ENCODE measurements at regions not wholly inside any gene's neighbourhood (a gene's known extent, or its start where the extent isn't known, plus 50 kb on each side); places are given as distances from the start of the nearest gene placed in this dataset.

GRCh38 chr3:42014921-42015533 is 53.1 kb upstream of the ULK4 start:
- no peaks in the 10 kb centered on the region for H3K9me3 ChIP-seq (replicated peaks in 1 of 2; ENCODE audit: control insufficient read depth in 2 of 2, insufficient read depth in 1 of 2, low read depth in 1 of 2, low read length in 2 of 2)
- H2BK12ac ChIP-seq (ENCODE audit: low read length), result no peak overlapping the region
- no peak overlapping the region for H3K27ac ChIP-seq (replicated peaks; ENCODE audit: low read length)
- no peak overlapping the region for H4K91ac ChIP-seq (ENCODE audit: low read depth, low read length, poor library complexity)
- no peak overlapping the region for H3K18ac ChIP-seq (ENCODE audit: low read length)
- H3K14ac ChIP-seq (ENCODE audit: low read length), result no peak overlapping the region
- no peak overlapping the region for H2BK120ac ChIP-seq (ENCODE audit: low read depth, low read length)
- no peak overlapping the region for H3K9ac ChIP-seq (ENCODE audit: low read depth, low read length, poor library complexity)
- peaks cover 6 to 17% of the 10 kb centered on the region in 2 donors for H3K4me1 ChIP-seq (ENCODE audit: control insufficient read depth in 2 of 2, insufficient read depth in 1 of 2, low read depth in 1 of 2, low read length in 2 of 2)
- no peak overlapping the region for H2BK5ac ChIP-seq (ENCODE audit: low read length)
- no CpG with 5 or more reads among the region's 11 CpGs for WGBS, 2 donors (ENCODE audit: extremely low coverage in 2 of 2, insufficient read length in 2 of 2, insufficient replicate concordance in 1 of 2)
- H3K36me3 ChIP-seq (replicated peaks in 1 of 2; ENCODE audit: control insufficient read depth in 2 of 2, insufficient read depth in 2 of 2, low read length in 2 of 2), result peaks cover 0 to 12% of the 10 kb centered on the region in 2 donors
- H3K27me3 ChIP-seq (ENCODE audit: control insufficient read depth in 3 of 3, insufficient read depth in 3 of 3, low read depth in 1 of 3, low read length in 3 of 3), result no peaks in the 10 kb centered on the region
- H3K4me2 ChIP-seq (ENCODE audit: insufficient read depth, low read length, poor library complexity, severe bottlenecking), result peak overlapping the region; percentile 48
- no peak overlapping the region for H4K8ac ChIP-seq (ENCODE audit: low read depth, low read length)
- no peak overlapping the region for H2AFZ ChIP-seq (ENCODE audit: low read length)
- no peak overlapping the region for H2BK15ac ChIP-seq (ENCODE audit: low read length)
- DNase-seq (ENCODE audit: low spot score), result no peak
- no peak overlapping the region for H3K4ac ChIP-seq (ENCODE audit: low read length)
- no peak overlapping the region for H3K23ac ChIP-seq (ENCODE audit: low read depth, low read length, poor library complexity)
- no peak overlapping the region for H2AK5ac ChIP-seq (ENCODE audit: low read depth, low read length)
- H3K4me3 ChIP-seq (ENCODE audit: low read length in 2 of 2), result peak overlapping the region; percentile 73 to 94
- H3K79me1 ChIP-seq (ENCODE audit: low read depth, low read length), result peaks cover 3% of the 10 kb centered on the region

- peak overlapping the region; percentile 77 for H2BK5ac ChIP-seq (ENCODE audit: low read length)
- peak overlapping the region; percentile 96 for H3K18ac ChIP-seq (ENCODE audit: low read length)
- H3K4me2 ChIP-seq (ENCODE audit: insufficient read depth, low read length, poor library complexity, severe bottlenecking), result peak overlapping the region; percentile 48
- H2BK15ac ChIP-seq (ENCODE audit: low read length), result peak overlapping the region; percentile 70
- H3K4me3 ChIP-seq (ENCODE audit: low read length in 2 of 2), result peak overlapping the region; percentile 73 to 94
- DNase-seq (ENCODE audit: low spot score), result no peak
- H3K14ac ChIP-seq (ENCODE audit: low read length), result no peak overlapping the region
- H2BK120ac ChIP-seq (ENCODE audit: low read depth, low read length), result no peak overlapping the region
- no peaks in the 10 kb centered on the region for H3K27me3 ChIP-seq (ENCODE audit: control insufficient read depth in 3 of 3, insufficient read depth in 3 of 3, low read depth in 1 of 3, low read length in 3 of 3)
- no peak overlapping the region for H2BK12ac ChIP-seq (ENCODE audit: low read length)
- no CpG with 5 or more reads among the region's 12 CpGs for WGBS, 2 donors (ENCODE audit: extremely low coverage in 2 of 2, insufficient read length in 2 of 2, insufficient replicate concordance in 1 of 2)
- peak overlapping the region; percentile 73 for H2AFZ ChIP-seq (ENCODE audit: low read length)
- H3K79me1 ChIP-seq (ENCODE audit: low read depth, low read length), result peaks cover 3% of the 10 kb centered on the region
- H4K91ac ChIP-seq (ENCODE audit: low read depth, low read length, poor library complexity), result no peak overlapping the region
- no peak overlapping the region for H3K4ac ChIP-seq (ENCODE audit: low read length)
- no peak overlapping the region for H4K8ac ChIP-seq (ENCODE audit: low read depth, low read length)
- no peak overlapping the region for H3K23ac ChIP-seq (ENCODE audit: low read depth, low read length, poor library complexity)
- H3K27ac ChIP-seq (replicated peaks; ENCODE audit: low read length), result no peak overlapping the region
- H3K4me1 ChIP-seq (ENCODE audit: control insufficient read depth in 2 of 2, insufficient read depth in 1 of 2, low read depth in 1 of 2, low read length in 2 of 2), result peaks cover 3 to 13% of the 10 kb centered on the region in 2 donors
- H3K36me3 ChIP-seq (replicated peaks in 1 of 2; ENCODE audit: control insufficient read depth in 2 of 2, insufficient read depth in 2 of 2, low read length in 2 of 2), result peaks cover 0 to 12% of the 10 kb centered on the region in 2 donors
- no peaks in the 10 kb centered on the region for H3K9me3 ChIP-seq (replicated peaks in 1 of 2; ENCODE audit: control insufficient read depth in 2 of 2, insufficient read depth in 1 of 2, low read depth in 1 of 2, low read length in 2 of 2)
- H2AK5ac ChIP-seq (ENCODE audit: low read depth, low read length), result no peak overlapping the region
- H3K9ac ChIP-seq (ENCODE audit: low read depth, low read length, poor library complexity), result peak overlapping the region; percentile 95
Measured at GRCh38 chr3:42014458-42014920, 52.6 kb upstream of the ULK4 start.

- H2BK5ac ChIP-seq (ENCODE audit: low read length), result peak overlapping the region; percentile 77
- peaks cover 3% of the 10 kb centered on the region for H3K79me1 ChIP-seq (ENCODE audit: low read depth, low read length)
- H3K27ac ChIP-seq (replicated peaks; ENCODE audit: low read length), result no peak overlapping the region
- H3K4me3 ChIP-seq (ENCODE audit: low read length in 2 of 2), result peak overlapping the region; percentile 73 to 94
- peak overlapping the region; percentile 48 for H3K4me2 ChIP-seq (ENCODE audit: insufficient read depth, low read length, poor library complexity, severe bottlenecking)
- peak overlapping the region; percentile 27 for H2BK120ac ChIP-seq (ENCODE audit: low read depth, low read length)
- peak overlapping the region; percentile 23 for H2AK5ac ChIP-seq (ENCODE audit: low read depth, low read length)
- H3K9ac ChIP-seq (ENCODE audit: low read depth, low read length, poor library complexity), result peak overlapping the region; percentile 95
- H3K27me3 ChIP-seq (ENCODE audit: control insufficient read depth in 3 of 3, insufficient read depth in 3 of 3, low read depth in 1 of 3, low read length in 3 of 3), result no peaks in the 10 kb centered on the region
- no peak for DNase-seq (ENCODE audit: low spot score)
- peak overlapping the region; percentile 67 for H3K23ac ChIP-seq (ENCODE audit: low read depth, low read length, poor library complexity)
- no peak overlapping the region for H2BK12ac ChIP-seq (ENCODE audit: low read length)
- H3K18ac ChIP-seq (ENCODE audit: low read length), result peak overlapping the region; percentile 96
- peaks cover 0 to 12% of the 10 kb centered on the region in 2 donors for H3K36me3 ChIP-seq (replicated peaks in 1 of 2; ENCODE audit: control insufficient read depth in 2 of 2, insufficient read depth in 2 of 2, low read length in 2 of 2)
- WGBS, 2 donors (ENCODE audit: extremely low coverage in 2 of 2, insufficient read length in 2 of 2, insufficient replicate concordance in 1 of 2), result no CpG with 5 or more reads among the region's 103 CpGs
- H3K4ac ChIP-seq (ENCODE audit: low read length), result no peak overlapping the region
- peak overlapping the region; percentile 92 for H3K14ac ChIP-seq (ENCODE audit: low read length)
- peak overlapping the region; percentile 70 for H2BK15ac ChIP-seq (ENCODE audit: low read length)
- H4K91ac ChIP-seq (ENCODE audit: low read depth, low read length, poor library complexity), result no peak overlapping the region
- H3K4me1 ChIP-seq (ENCODE audit: control insufficient read depth in 2 of 2, insufficient read depth in 1 of 2, low read depth in 1 of 2, low read length in 2 of 2), result peaks cover 3 to 13% of the 10 kb centered on the region in 2 donors
- H2AFZ ChIP-seq (ENCODE audit: low read length), result peak overlapping the region; percentile 73
- H3K9me3 ChIP-seq (replicated peaks in 1 of 2; ENCODE audit: control insufficient read depth in 2 of 2, insufficient read depth in 1 of 2, low read depth in 1 of 2, low read length in 2 of 2), result no peaks in the 10 kb centered on the region
- no peak overlapping the region for H4K8ac ChIP-seq (ENCODE audit: low read depth, low read length)
Measured at GRCh38 chr3:42013691-42014457, 52.0 kb upstream of the ULK4 start.
